Upper lobe of left lung (tissue), 4 donors: ENCODE measurements at regions not wholly inside any gene's neighbourhood (a gene's known extent, or its start where the extent isn't known, plus 50 kb on each side); places are given as distances from the start of the nearest gene placed in this dataset.

Experiments
- POLR2A ChIP-seq, 4 donors: fragments of 450-650 bp; IDR thresholded peaks; one replicate each; pipeline ENCODE4 v1.5.1; 2016 to 2017; ENCODE audit warnings: antibody characterized with exemption in 4 of 4, mild to moderate bottlenecking in 2 of 4
- TF ChIP-seq, protein P1 (sequence below), 6 experiments: fragments of 450-650 bp in 4 of 6; fragments of 200-600 bp in 2 of 6; sonication (generic) in 2 of 6; IDR thresholded peaks; one replicate each; pipeline ENCODE4 v1.5.1; 2016 to 2019; ENCODE audit warnings: antibody characterized with exemption in 6 of 6

DNA sequence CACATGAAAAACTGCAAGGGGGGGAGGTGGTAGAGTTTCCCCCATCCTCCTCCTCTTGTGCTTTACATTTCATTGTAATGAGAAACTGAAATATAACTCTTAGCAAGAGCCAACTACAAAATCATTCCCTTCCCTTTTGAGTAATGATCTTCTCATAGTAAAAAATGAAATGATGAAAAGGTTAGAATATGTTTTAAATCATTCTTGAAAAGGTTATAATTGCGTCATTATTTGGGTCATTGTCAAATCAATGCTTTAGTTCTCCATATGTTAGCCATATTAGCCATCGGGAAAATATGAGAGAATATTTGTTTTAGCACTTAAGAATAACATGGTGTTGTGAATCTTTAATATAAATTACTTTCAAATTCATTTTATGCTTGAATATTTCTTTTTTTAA is 1185.0 kb upstream of the CDH18 start:
- TF ChIP-seq, protein P1, sequence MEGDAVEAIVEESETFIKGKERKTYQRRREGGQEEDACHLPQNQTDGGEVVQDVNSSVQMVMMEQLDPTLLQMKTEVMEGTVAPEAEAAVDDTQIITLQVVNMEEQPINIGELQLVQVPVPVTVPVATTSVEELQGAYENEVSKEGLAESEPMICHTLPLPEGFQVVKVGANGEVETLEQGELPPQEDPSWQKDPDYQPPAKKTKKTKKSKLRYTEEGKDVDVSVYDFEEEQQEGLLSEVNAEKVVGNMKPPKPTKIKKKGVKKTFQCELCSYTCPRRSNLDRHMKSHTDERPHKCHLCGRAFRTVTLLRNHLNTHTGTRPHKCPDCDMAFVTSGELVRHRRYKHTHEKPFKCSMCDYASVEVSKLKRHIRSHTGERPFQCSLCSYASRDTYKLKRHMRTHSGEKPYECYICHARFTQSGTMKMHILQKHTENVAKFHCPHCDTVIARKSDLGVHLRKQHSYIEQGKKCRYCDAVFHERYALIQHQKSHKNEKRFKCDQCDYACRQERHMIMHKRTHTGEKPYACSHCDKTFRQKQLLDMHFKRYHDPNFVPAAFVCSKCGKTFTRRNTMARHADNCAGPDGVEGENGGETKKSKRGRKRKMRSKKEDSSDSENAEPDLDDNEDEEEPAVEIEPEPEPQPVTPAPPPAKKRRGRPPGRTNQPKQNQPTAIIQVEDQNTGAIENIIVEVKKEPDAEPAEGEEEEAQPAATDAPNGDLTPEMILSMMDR (IDR thresholded peaks at IDR 0.05) = no peak
- no peak for TF ChIP-seq POLR2A (IDR thresholded peaks at IDR 0.05)
